Ascending aorta (tissue), 2 donors: ENCODE measurements at regions not wholly inside any gene's neighbourhood (a gene's known extent, or its start where the extent isn't known, plus 50 kb on each side); places are given as distances from the start of the nearest gene placed in this dataset.
"Not testable (repeated sequence)": the region's sequence is repeated elsewhere in the genome, so short reads cannot be mapped to it uniquely, and the experiment has no call there.

Source experiments
- DNase-seq, 2 donors: peaks; one replicate each; pipeline ENCODE4 v3.0.0-alpha.2; 2019; ENCODE audit warnings: low spot score in 2 of 2
- H3K27ac ChIP-seq, 2 donors: fragments of 200-600 bp; sonication (generic); one replicate each; pipeline ENCODE4 v1.5.1; 2016 to 2017; ENCODE audit warnings: mild to moderate bottlenecking in 1 of 2
- H3K27me3 ChIP-seq: fragments of 200-600 bp; sonication (generic); one replicate; pipeline ENCODE4 v1.5.1; 2017
- H3K36me3 ChIP-seq, 2 donors: fragments of 200-600 bp; sonication (generic); one replicate each; pipeline ENCODE4 v1.5.1; 2016
- H3K4me1 ChIP-seq, 2 donors: fragments of 200-600 bp; sonication (generic); one replicate each; pipeline ENCODE4 v1.5.1; 2016 to 2017; ENCODE audit warnings: mild to moderate bottlenecking in 1 of 2
- H3K4me3 ChIP-seq, 2 donors: fragments of 200-600 bp; sonication (generic); one replicate each; pipeline ENCODE4 v1.5.1; 2016 to 2017; ENCODE audit warnings: mild to moderate bottlenecking in 1 of 2
- H3K9me3 ChIP-seq, 2 donors: fragments of 200-600 bp; sonication (generic); one replicate each; pipeline ENCODE4 v1.5.1; 2016
- CTCF ChIP-seq, 3 experiments: fragments of 200-600 bp in 2 of 3; fragments of 450-650 bp in 1 of 3; sonication (generic) in 2 of 3; IDR thresholded peaks; one replicate each; pipeline ENCODE4 v1.5.1; 2016 to 2019; ENCODE audit warnings: antibody characterized with exemption in 3 of 3, mild to moderate bottlenecking in 1 of 3, moderate library complexity in 1 of 3
- intact Hi-C: fragments of 100-400 bp; cut with DNase I; formaldehyde crosslinking; loops from one replicate; pipeline ENCODE4 v1.15.1; 2023

- no peaks in the 10 kb centered on the region for H3K4me1 ChIP-seq
- TF ChIP-seq CTCF (IDR thresholded peaks at IDR 0.05): no peak
- DNase-seq: no peak
- no peaks in the 10 kb centered on the region for H3K9me3 ChIP-seq
- intact Hi-C loops: no loop called here
- no peaks in the 10 kb centered on the region for H3K27me3 ChIP-seq
- no peak overlapping the region for H3K27ac ChIP-seq
- peak overlapping the region in 1 of 2 donors; percentile 24 for H3K4me3 ChIP-seq
- H3K36me3 ChIP-seq: no peaks in the 10 kb centered on the region
Observed at GRCh38 chrX:65971151-65971550, 68.7 kb downstream of the VSIG4 start.

GRCh38 chrX:65967159-65967558 is 72.7 kb downstream of the VSIG4 start:
- DNase-seq, H3K9me3 ChIP-seq, H3K27me3 ChIP-seq, H3K36me3 ChIP-seq, H3K27ac ChIP-seq, H3K4me1 ChIP-seq, intact Hi-C loops, H3K4me3 ChIP-seq: not testable (repeated sequence)

- no peak for TF ChIP-seq CTCF (IDR thresholded peaks at IDR 0.05)
- intact Hi-C loops: no loop called here
- no peaks in the 10 kb centered on the region for H3K36me3 ChIP-seq
- H3K9me3 ChIP-seq: no peaks in the 10 kb centered on the region
- no peaks in the 10 kb centered on the region for H3K4me1 ChIP-seq
- no peaks in the 10 kb centered on the region for H3K27me3 ChIP-seq
- H3K4me3 ChIP-seq: no peak overlapping the region
- no peak for DNase-seq
- H3K27ac ChIP-seq: no peak overlapping the region
Observed at GRCh38 chrX:65961714-65962113, 78.2 kb downstream of the VSIG4 start.

- no peak for TF ChIP-seq CTCF (IDR thresholded peaks at IDR 0.05)
- H3K4me3 ChIP-seq: no peak overlapping the region
- no peaks in the 10 kb centered on the region for H3K27me3 ChIP-seq
- H3K27ac ChIP-seq: no peak overlapping the region
- H3K36me3 ChIP-seq: no peaks in the 10 kb centered on the region
- no peak for DNase-seq
- H3K9me3 ChIP-seq: peaks cover 0 to 6% of the 10 kb centered on the region in 2 donors
- H3K4me1 ChIP-seq: no peaks in the 10 kb centered on the region
- intact Hi-C loops: no loop called here
Observed at GRCh38 chrX:65948103-65948502, 91.8 kb downstream of the VSIG4 start.

GRCh38 chrX:65941775-65942174 is 98.1 kb downstream of the VSIG4 start:
- Histone ChIP-seq H3K27me3 (no peaks in the 10 kb centered on the region), H3K4me3 (no peak overlapping the region), H3K9me3 (peaks cover 0 to 19% of the 10 kb centered on the region in 2 donors), H3K36me3 (no peaks in the 10 kb centered on the region), H3K27ac (no peak overlapping the region), H3K4me1 (no peaks in the 10 kb centered on the region)
- no peak for TF ChIP-seq CTCF (IDR thresholded peaks at IDR 0.05)
- intact Hi-C loops: no loop called here
- DNase-seq: no peak

GRCh38 chrX:65933085-65933589 is 106.7 kb downstream of the VSIG4 start:
- TF ChIP-seq CTCF (IDR thresholded peaks at IDR 0.05): no peak

More at GRCh38 chrX:65933085-65933589, 106.7 kb downstream of the VSIG4 start:
- no peak overlapping the region for H3K27ac ChIP-seq
- no peaks in the 10 kb centered on the region for H3K27me3 ChIP-seq
- no peaks in the 10 kb centered on the region for H3K4me1 ChIP-seq
- H3K9me3 ChIP-seq: no peaks in the 10 kb centered on the region
- H3K36me3 ChIP-seq: no peaks in the 10 kb centered on the region
- no peak overlapping the region for H3K4me3 ChIP-seq
- DNase-seq: no peak
- intact Hi-C loops: no loop called here
